ENCODE measurements at regions not wholly inside any gene's neighbourhood (a gene's known extent, or its start where the extent isn't known, plus 50 kb on each side); places are given as distances from the start of the nearest gene placed in this dataset.

GRCh38 chr2:18647731-18648130 lies 58.4 kb upstream of the NT5C1B start:
- Histone ChIP-seq H3K9me3 (no peaks in the 10 kb centered on the region), H3K4me1 (peaks cover 0 to 30% (median 10%) of the 10 kb centered on the region in 4 donors), H3K27me3 (no peaks in the 10 kb centered on the region), H3K36me3 (no peaks in the 10 kb centered on the region), H3K4me3 (no peak overlapping the region), H3K27ac (no peak overlapping the region)
- TF ChIP-seq CTCF (IDR thresholded peaks at IDR 0.05): no peak
- intact Hi-C loops (cut with DNase I; ENCODE audit: low total_unique reads): no loop called here
- DNase-seq: no peak

GRCh38 chr2:18645315-18645714 lies 55.9 kb upstream of the NT5C1B start:
- Histone ChIP-seq H3K36me3 (no peaks in the 10 kb centered on the region), H3K4me3 (no peak overlapping the region)

GRCh38 chr2:18644115-18644462 lies 54.7 kb upstream of the NT5C1B start:
- DNase-seq: no peak
- intact Hi-C loops (cut with DNase I; ENCODE audit: low total_unique reads): no loop called here
- Histone ChIP-seq H3K27ac (no peak overlapping the region), H3K27me3 (no peaks in the 10 kb centered on the region), H3K4me1 (peaks cover 0 to 11% (median 0%) of the 10 kb centered on the region in 4 donors), H3K36me3 (no peaks in the 10 kb centered on the region), H3K9me3 (no peaks in the 10 kb centered on the region), H3K4me3 (no peak overlapping the region)
- TF ChIP-seq CTCF (IDR thresholded peaks at IDR 0.05): no peak

More at GRCh38 chr2:18645315-18645714, 55.9 kb upstream of the NT5C1B start:
- intact Hi-C loops (cut with DNase I; ENCODE audit: low total_unique reads): no loop called here
- H3K9me3 ChIP-seq: no peaks in the 10 kb centered on the region
- no peak for TF ChIP-seq CTCF (IDR thresholded peaks at IDR 0.05)
- H3K27ac ChIP-seq: no peak overlapping the region
- peaks cover 0 to 11% (median 0%) of the 10 kb centered on the region in 4 donors for H3K4me1 ChIP-seq
- H3K27me3 ChIP-seq: no peaks in the 10 kb centered on the region
- no peak for DNase-seq

DNA sequence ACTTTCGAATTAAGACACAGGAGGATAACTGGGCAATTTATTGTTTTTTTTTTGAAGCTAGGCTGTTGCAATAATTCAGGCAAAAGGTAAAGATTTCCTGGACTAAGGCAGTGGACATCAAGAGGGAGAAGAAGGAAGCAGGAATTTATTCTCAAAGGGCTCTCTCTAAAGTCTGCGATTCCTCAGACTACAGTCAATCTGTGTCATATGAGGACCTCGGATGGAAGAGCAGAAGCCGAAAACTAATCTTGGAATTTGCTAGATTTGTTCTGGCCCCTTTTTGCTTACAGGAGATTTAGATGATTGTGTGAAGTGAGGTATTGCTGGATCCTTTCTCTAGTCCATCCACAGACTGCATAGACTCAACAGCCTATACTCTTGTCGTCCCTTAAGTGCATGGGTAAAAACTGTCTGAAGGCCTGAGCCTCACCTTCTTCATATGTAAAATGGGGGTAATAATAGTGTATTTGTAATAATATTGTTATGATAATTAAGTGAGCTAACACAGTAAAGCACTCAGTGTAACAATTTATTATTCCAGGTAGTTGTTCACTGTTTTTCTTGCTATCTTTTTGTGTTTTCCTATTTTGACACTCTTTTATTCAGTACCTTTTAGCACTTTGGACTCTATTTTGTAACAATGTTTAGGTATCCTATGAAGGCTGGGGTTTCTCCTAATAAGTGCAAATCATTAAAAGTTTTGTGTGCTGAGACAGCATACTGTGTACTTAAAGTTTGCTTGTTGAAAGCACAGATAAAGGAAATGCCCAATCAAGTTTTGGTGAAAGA lies 54.2 kb upstream of the NT5C1B start:
- Histone ChIP-seq H3K27ac (no peak overlapping the region), H3K36me3 (no peaks in the 10 kb centered on the region), H3K4me1 (peaks cover 0 to 11% (median 0%) of the 10 kb centered on the region in 4 donors), H3K27me3 (no peaks in the 10 kb centered on the region), H3K4me3 (no peak overlapping the region), H3K9me3 (no peaks in the 10 kb centered on the region)
- no peak for DNase-seq
- intact Hi-C loops (cut with DNase I; ENCODE audit: low total_unique reads): no loop called here
- no peak for TF ChIP-seq CTCF (IDR thresholded peaks at IDR 0.05)

DNA sequence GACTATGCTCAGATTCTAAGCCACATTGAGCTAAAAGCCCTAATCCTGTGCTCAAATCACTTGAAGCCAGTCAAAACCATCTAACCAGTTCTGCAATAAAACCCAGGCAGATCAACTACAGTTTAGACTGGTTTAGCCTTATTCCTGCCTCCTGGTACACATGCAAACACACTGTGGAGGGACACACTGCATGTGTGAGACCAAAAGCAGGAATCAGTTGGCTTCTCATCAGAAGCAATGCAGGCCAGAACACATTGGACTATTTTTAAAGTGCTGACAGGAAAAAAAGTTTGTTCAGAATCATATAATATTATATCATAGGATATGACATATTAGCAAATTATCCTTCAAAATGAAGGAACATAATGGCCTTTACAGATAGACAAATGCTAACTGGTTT lies 52.5 kb upstream of the NT5C1B start:
- intact Hi-C loops (cut with DNase I; ENCODE audit: low total_unique reads): no loop called here
- H3K27ac ChIP-seq: no peak overlapping the region
- no peak for TF ChIP-seq CTCF (IDR thresholded peaks at IDR 0.05)
- H3K27me3 ChIP-seq: no peaks in the 10 kb centered on the region
- H3K9me3 ChIP-seq: no peaks in the 10 kb centered on the region
- H3K4me3 ChIP-seq: no peak overlapping the region
- no peaks in the 10 kb centered on the region for H3K4me1 ChIP-seq
- no peaks in the 10 kb centered on the region for H3K36me3 ChIP-seq
- no peak for DNase-seq
